ENCODE measurements at regions not wholly inside any gene's neighbourhood (a gene's known extent, or its start where the extent isn't known, plus 50 kb on each side); places are given as distances from the start of the nearest gene placed in this dataset.
"Not testable (repeated sequence)": the region's sequence is repeated elsewhere in the genome, so short reads cannot be mapped to it uniquely, and the experiment has no call there.

- H3K4me1 ChIP-seq = no peaks in the 10 kb centered on the region
- DNase-seq = no peak
- no peak overlapping the region for H3K27ac ChIP-seq
- H3K36me3 ChIP-seq (ENCODE audit: insufficient read depth in 1 of 2, low read depth in 1 of 2) = no peaks in the 10 kb centered on the region
- no peak overlapping the region for H3K4me3 ChIP-seq
- ATAC-seq = no peak
- intact Hi-C loops (cut with DNase I) = no loop called here
- no peaks in the 10 kb centered on the region for H3K27me3 ChIP-seq (ENCODE audit: insufficient read depth in 3 of 3, low read length in 2 of 3)
- no peaks in the 10 kb centered on the region for H3K9me3 ChIP-seq
- TF ChIP-seq, protein P1, sequence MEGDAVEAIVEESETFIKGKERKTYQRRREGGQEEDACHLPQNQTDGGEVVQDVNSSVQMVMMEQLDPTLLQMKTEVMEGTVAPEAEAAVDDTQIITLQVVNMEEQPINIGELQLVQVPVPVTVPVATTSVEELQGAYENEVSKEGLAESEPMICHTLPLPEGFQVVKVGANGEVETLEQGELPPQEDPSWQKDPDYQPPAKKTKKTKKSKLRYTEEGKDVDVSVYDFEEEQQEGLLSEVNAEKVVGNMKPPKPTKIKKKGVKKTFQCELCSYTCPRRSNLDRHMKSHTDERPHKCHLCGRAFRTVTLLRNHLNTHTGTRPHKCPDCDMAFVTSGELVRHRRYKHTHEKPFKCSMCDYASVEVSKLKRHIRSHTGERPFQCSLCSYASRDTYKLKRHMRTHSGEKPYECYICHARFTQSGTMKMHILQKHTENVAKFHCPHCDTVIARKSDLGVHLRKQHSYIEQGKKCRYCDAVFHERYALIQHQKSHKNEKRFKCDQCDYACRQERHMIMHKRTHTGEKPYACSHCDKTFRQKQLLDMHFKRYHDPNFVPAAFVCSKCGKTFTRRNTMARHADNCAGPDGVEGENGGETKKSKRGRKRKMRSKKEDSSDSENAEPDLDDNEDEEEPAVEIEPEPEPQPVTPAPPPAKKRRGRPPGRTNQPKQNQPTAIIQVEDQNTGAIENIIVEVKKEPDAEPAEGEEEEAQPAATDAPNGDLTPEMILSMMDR (IDR thresholded peaks at IDR 0.05) = no peak
- 67 to 70% (median 70%) methylated on average over 8 of the region's 8 CpGs for WGBS, 3 donors
These were observed 281.9 kb upstream of the MAF start for GRCh38 chr16:79882340-79883005.

- H3K9me3 ChIP-seq = not testable (repeated sequence)
These were observed 280.6 kb upstream of the MAF start for GRCh38 chr16:79881107-79881506.

GRCh38 chr16:79876332-79876730 lies 275.8 kb upstream of the MAF start:
- Histone ChIP-seq H3K36me3 (ENCODE audit: insufficient read depth in 1 of 2, low read depth in 1 of 2) (no peaks in the 10 kb centered on the region), H3K4me1 (no peaks in the 10 kb centered on the region), H3K27me3 (ENCODE audit: insufficient read depth in 3 of 3, low read length in 2 of 3) (no peaks in the 10 kb centered on the region), H3K4me3 (no peak overlapping the region), H3K27ac (no peak overlapping the region), H3K9me3 (no peaks in the 10 kb centered on the region)
- DNase-seq (no peak), ATAC-seq (no peak)
- TF ChIP-seq, protein P1 (IDR thresholded peaks at IDR 0.05) = no peak
- intact Hi-C loops (cut with DNase I) = no loop called here
- 92 to 94% (median 92%) methylated on average over 3 of the region's 3 CpGs for WGBS, 3 donors

More at GRCh38 chr16:79881107-79881506, 280.6 kb upstream of the MAF start:
- H3K27me3 ChIP-seq (ENCODE audit: insufficient read depth in 3 of 3, low read length in 2 of 3); H3K4me1 ChIP-seq; H3K4me3 ChIP-seq; H3K36me3 ChIP-seq (ENCODE audit: insufficient read depth in 1 of 2, low read depth in 1 of 2); ATAC-seq; DNase-seq; H3K27ac ChIP-seq; intact Hi-C loops (cut with DNase I): not testable (repeated sequence)
- WGBS, 3 donors = 89 to 97% (median 92%) methylated on average over 9 of the region's 9 CpGs

DNA sequence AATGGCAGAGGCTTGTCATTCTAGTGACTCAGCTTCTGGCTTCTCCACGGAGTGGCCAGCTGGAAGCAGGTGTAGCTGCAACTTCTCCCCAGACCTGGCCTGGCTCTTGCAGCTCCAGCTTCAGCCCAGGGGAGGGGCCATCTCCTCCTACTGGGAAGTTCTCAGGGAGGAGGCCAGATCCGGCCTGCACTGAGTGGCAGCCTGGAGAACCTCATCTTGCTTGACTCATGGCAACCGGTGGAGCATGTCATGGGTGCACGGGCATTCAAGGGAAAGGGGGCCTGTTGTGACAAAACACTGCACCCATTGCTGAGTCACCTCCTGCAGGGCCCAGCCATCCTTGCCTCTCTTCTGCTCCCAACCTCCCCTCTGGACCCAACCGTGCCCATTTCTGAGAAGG lies 273.9 kb upstream of the MAF start:
- no peaks in the 10 kb centered on the region for H3K9me3 ChIP-seq
- no peak overlapping the region for H3K4me3 ChIP-seq
- 61 to 64% (median 61%) methylated on average over 5 of the region's 5 CpGs for WGBS, 3 donors
- no peaks in the 10 kb centered on the region for H3K36me3 ChIP-seq (ENCODE audit: insufficient read depth in 1 of 2, low read depth in 1 of 2)
- no peaks in the 10 kb centered on the region for H3K27me3 ChIP-seq (ENCODE audit: insufficient read depth in 3 of 3, low read length in 2 of 3)
- no peak for ATAC-seq
- DNase-seq = no peak
- no peak overlapping the region for H3K27ac ChIP-seq
- intact Hi-C loops (cut with DNase I) = no loop called here
- no peaks in the 10 kb centered on the region for H3K4me1 ChIP-seq
- TF ChIP-seq, protein P1 (IDR thresholded peaks at IDR 0.05) = no peak

DNA sequence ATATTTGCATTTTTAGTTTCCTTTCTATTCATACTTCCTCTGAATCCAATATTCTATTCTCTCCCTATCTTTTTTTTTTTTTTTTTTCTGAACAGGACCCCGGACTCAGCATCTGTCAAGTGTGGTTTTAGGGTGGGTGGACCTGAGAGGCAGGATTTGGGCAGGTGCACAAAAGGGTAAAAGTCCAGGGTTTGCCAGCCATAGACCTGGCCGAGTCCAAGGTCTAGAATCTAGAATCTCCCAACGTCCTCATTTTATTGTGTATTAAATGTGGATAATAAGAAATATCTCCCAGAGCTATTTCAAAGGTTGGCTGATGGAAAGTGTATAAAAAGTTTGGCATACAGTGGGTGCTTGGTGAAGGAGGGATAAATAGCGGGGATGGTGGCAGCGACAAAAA lies 273.3 kb upstream of the MAF start:
- 70 to 80% (median 75%) methylated on average over 5 of the region's 5 CpGs for WGBS, 3 donors
- H3K36me3 ChIP-seq (ENCODE audit: insufficient read depth in 1 of 2, low read depth in 1 of 2) = no peaks in the 10 kb centered on the region
- no peak overlapping the region for H3K4me3 ChIP-seq
- no peak for DNase-seq
- intact Hi-C loops (cut with DNase I) = no loop called here
- no peaks in the 10 kb centered on the region for H3K9me3 ChIP-seq
- ATAC-seq = no peak
- TF ChIP-seq, protein P1 (IDR thresholded peaks at IDR 0.05) = no peak
- H3K4me1 ChIP-seq = no peaks in the 10 kb centered on the region
- no peak overlapping the region for H3K27ac ChIP-seq
- no peaks in the 10 kb centered on the region for H3K27me3 ChIP-seq (ENCODE audit: insufficient read depth in 3 of 3, low read length in 2 of 3)
